Activated naive CD4-positive, alpha-beta T cell treated with anti-CD3 and anti-CD28 coated beads, Interleukin-2, amount 10 ng/mL, durations not matched to agents 7 days and 5 days (primary cell): ENCODE measurements at regions not wholly inside any gene's neighbourhood (a gene's known extent, or its start where the extent isn't known, plus 50 kb on each side); places are given as distances from the start of the nearest gene placed in this dataset.

ENCODE experiments used
- CTCF ChIA-PET: fragments of 350-600 bp; sonication (Branson Sonifier 250); formaldehyde crosslinking; loops from one replicate; lab custom pipeline; 2021; ENCODE audit warnings: antibody characterized with exemption; lab: Charles Lee
- DNase-seq: peaks from one replicate; pipeline ENCODE4 v3.0.0-alpha.2; 2020
- H3K27ac Mint-ChIP-seq: one replicate; pipeline ENCODE4 v1.8.0; 2021; ENCODE audit warnings: mild to moderate bottlenecking, moderate library complexity, mixed read lengths
- H3K27me3 Mint-ChIP-seq: one replicate; pipeline ENCODE4 v1.8.0; 2021; ENCODE audit warnings: mild to moderate bottlenecking, mixed read lengths
- H3K36me3 Mint-ChIP-seq: one replicate; pipeline ENCODE4 v1.8.0; 2021; ENCODE audit warnings: mixed read lengths
- H3K4me1 Mint-ChIP-seq: one replicate; pipeline ENCODE4 v1.8.0; 2021; ENCODE audit warnings: mixed read lengths
- H3K4me3 Mint-ChIP-seq: one replicate; pipeline ENCODE4 v1.8.0; 2021; ENCODE audit warnings: mild to moderate bottlenecking, moderate library complexity, mixed read lengths
- H3K9me3 Mint-ChIP-seq: one replicate; pipeline ENCODE4 v1.8.0; 2021; ENCODE audit warnings: mixed read lengths

DNA sequence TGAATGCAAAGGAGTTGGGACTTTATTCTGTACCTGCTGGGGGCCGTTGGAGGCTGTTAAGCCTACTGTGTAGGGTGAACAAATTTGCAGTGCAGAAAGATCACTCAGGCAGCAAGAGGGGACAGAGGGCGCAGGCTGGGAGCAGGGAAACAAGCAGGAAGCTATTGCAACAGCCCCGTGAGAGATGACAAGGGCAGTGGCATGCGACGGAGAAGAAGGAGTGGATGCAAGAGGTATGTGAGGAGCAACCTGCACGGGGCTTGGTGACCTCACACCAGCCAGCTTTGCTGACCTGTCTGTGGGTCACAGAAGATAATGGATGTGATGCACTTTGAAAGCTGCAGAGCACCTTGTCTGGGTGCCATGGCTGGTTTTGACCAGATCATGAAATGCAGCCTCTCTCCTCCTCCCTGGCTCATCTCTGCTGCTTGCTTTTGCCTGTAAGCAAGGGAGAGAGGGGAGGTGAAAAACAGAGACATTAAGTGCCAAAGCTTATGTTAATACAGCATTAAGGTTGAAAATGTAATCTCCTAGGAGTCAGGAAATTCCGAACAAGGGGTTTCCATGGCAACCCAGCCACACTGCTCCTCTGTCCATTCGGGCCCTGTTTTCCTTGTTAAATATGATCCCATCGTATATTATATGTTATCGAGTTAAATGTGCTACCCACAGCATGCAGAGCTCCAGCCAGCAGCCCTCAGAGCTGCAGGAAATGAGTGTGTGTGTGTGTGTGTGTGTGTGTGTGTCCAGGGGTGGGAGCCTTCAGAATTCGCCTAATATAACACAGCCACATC is 314.3 kb upstream of the ZMIZ1 start:
- Mint-ChIP-seq H3K27ac (no peak overlapping the region), H3K4me1 (no peaks in the 10 kb centered on the region), H3K36me3 (no peaks in the 10 kb centered on the region), H3K9me3 (no peaks in the 10 kb centered on the region), H3K4me3 (no peak overlapping the region), H3K27me3 (peaks cover 57% of the 10 kb centered on the region)
- CTCF ChIA-PET, result interaction anchor here (0.9 to 1.8 kb wide), 2 partner anchors 442 to 707 kb away, joined by 3 to 4 read pairs; no protein-coding TSS in a partner anchor
- DNase-seq, result no peak

DNA sequence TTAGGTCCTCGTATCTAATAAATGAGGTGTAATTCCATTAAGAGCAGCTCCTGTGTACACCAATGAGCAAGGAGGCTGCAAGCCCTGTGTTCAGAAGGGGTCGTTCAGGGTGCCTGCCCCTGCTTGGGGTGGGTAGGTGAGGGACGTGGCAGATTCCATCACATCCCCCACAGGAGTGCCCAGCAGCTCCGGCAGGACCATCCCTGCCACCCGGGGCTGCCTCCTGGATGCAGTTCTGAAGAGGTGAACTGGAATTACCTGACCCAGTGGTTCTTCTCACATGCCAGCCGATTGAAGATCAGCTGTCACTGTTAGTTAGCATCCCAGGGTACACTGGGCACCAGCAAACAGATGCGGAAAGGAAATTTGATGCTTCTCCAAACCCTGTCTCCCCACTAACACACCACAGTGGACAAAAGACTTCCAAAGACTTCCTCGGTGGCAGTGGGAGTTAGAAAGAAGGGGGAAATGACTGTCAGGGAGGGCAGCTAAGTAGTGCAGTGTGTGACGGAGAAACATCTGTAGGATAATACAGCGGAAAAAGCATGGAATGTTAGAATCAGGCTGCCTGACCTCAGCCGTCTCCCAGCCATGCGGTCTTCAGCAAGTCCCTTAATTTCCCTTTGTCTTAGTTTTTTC is 313.6 kb upstream of the ZMIZ1 start:
- H3K27me3 Mint-ChIP-seq, result peaks cover 57% of the 10 kb centered on the region
- no peak for DNase-seq
- H3K9me3 Mint-ChIP-seq, result no peaks in the 10 kb centered on the region
- no peaks in the 10 kb centered on the region for H3K4me1 Mint-ChIP-seq
- H3K4me3 Mint-ChIP-seq, result no peak overlapping the region
- no peak overlapping the region for H3K27ac Mint-ChIP-seq
- CTCF ChIA-PET, result interaction anchor here (0.9 to 1.8 kb wide), 2 partner anchors 441 to 708 kb away, joined by 3 to 4 read pairs; no protein-coding TSS in a partner anchor
- no peaks in the 10 kb centered on the region for H3K36me3 Mint-ChIP-seq

DNA sequence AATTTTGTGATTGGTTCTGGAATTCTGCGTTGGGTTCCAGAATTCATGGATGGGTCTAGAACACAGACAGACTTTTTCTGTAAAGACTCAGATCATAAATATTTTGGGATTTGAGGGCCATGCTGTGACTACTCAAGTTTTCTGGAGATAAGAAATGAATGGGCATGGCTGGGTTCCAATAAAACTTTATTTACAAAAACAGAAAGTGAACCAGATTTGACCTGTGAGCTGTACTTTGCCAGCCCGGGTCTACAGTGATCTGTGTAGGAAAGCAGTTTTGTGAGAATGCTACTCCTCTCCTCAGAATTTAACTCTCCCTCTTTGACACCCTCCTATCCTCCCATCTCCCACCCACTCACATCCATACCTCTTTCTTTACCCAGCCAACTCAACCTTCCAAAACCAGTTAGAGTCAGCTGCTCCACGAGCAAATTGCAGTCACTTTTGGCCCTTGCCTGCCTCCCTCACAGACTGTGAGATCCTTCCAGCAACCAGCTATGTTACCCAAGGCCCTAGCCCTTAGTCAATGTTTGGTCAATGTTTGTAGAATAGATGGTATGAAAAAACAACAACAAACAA is 312.8 kb upstream of the ZMIZ1 start:
- H3K4me1 Mint-ChIP-seq, result no peaks in the 10 kb centered on the region
- no peaks in the 10 kb centered on the region for H3K36me3 Mint-ChIP-seq
- H3K27ac Mint-ChIP-seq, result no peak overlapping the region
- CTCF ChIA-PET, result no interaction called here
- H3K9me3 Mint-ChIP-seq, result no peaks in the 10 kb centered on the region
- no peak overlapping the region for H3K4me3 Mint-ChIP-seq
- peaks cover 56% of the 10 kb centered on the region for H3K27me3 Mint-ChIP-seq
- no peak for DNase-seq

- Mint-ChIP-seq H3K36me3 (no peaks in the 10 kb centered on the region), H3K27me3 (peaks cover 49% of the 10 kb centered on the region), H3K9me3 (no peaks in the 10 kb centered on the region), H3K4me3 (no peak overlapping the region), H3K4me1 (no peaks in the 10 kb centered on the region), H3K27ac (no peak overlapping the region)
- DNase-seq, result no peak
- CTCF ChIA-PET, result no interaction called here
Measured at GRCh38 chr10:78756604-78757343, 312.0 kb upstream of the ZMIZ1 start.

GRCh38 chr10:78757344-78757925 is 311.3 kb upstream of the ZMIZ1 start:
- no peak overlapping the region for H3K4me3 Mint-ChIP-seq
- no peak overlapping the region for H3K27ac Mint-ChIP-seq
- H3K9me3 Mint-ChIP-seq, result no peaks in the 10 kb centered on the region
- no peak for DNase-seq
- H3K4me1 Mint-ChIP-seq, result no peaks in the 10 kb centered on the region
- peaks cover 43% of the 10 kb centered on the region for H3K27me3 Mint-ChIP-seq
- CTCF ChIA-PET, result no interaction called here
- H3K36me3 Mint-ChIP-seq, result no peaks in the 10 kb centered on the region

- Mint-ChIP-seq H3K36me3 (no peaks in the 10 kb centered on the region), H3K27me3 (peaks cover 42% of the 10 kb centered on the region), H3K27ac (no peak overlapping the region), H3K4me3 (no peak overlapping the region), H3K9me3 (no peaks in the 10 kb centered on the region), H3K4me1 (no peaks in the 10 kb centered on the region)
- CTCF ChIA-PET, result no interaction called here
- DNase-seq, result no peak
Measured at GRCh38 chr10:78758176-78758575, 310.6 kb upstream of the ZMIZ1 start.

- H3K36me3 Mint-ChIP-seq, result no peaks in the 10 kb centered on the region
- peaks cover 31% of the 10 kb centered on the region for H3K27me3 Mint-ChIP-seq
- H3K4me3 Mint-ChIP-seq, result no peak overlapping the region
- no peak overlapping the region for H3K27ac Mint-ChIP-seq
- DNase-seq, result no peak
- CTCF ChIA-PET, result no interaction called here
- H3K9me3 Mint-ChIP-seq, result no peaks in the 10 kb centered on the region
- H3K4me1 Mint-ChIP-seq, result no peaks in the 10 kb centered on the region
Measured at GRCh38 chr10:78759456-78760120, 309.2 kb upstream of the ZMIZ1 start.

DNA sequence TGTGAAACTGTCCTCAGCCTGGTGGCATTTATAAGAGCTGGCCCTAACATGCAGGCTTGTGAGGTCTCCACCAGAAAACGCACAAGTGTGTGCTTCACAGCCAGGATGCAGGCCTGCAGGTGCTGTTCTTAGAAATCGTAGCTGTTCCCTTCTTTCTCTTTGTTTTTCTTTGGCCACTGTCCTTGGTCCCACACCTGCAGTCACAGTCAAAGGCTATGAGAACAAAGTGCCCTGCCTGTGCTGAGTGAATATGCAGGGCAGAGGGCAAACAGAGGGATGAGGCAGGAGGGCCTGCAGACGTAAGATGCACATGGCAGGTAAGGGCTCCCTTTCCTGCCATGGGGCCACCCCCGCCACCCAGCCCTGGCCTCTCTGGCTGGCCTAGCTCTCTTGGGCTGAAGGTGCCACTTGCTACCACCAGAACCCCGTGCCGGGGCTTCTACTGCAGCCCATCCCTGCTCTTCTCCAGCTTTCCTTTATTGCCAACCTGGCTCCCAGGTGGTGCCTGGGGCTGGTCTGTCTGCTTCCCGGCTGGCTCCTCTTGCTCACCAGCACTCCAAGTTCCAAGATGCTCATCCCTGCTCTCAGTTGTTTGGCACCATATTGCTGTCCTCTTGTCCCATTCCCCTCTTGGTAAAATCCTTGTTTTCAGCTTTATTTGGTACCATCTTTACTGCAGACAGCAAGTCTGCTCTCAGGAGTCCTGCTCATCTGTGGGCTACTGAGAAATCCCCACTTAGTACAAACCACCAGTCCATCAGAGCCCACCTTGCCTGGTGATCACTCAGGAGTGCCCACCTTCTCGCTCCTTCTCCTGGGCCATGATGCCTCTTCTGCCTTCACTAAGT is 308.1 kb upstream of the ZMIZ1 start:
- Mint-ChIP-seq H3K36me3 (no peaks in the 10 kb centered on the region), H3K27ac (no peak overlapping the region), H3K4me3 (no peak overlapping the region), H3K27me3 (peaks cover 26% of the 10 kb centered on the region), H3K4me1 (no peaks in the 10 kb centered on the region), H3K9me3 (no peaks in the 10 kb centered on the region)
- CTCF ChIA-PET, result no interaction called here
- no peak for DNase-seq

- H3K4me1 Mint-ChIP-seq, result no peaks in the 10 kb centered on the region
- CTCF ChIA-PET, result interaction anchor here (0.6 kb wide), 1 partner anchor 587 kb away, joined by 3 read pairs; no protein-coding TSS in a partner anchor
- H3K9me3 Mint-ChIP-seq, result no peaks in the 10 kb centered on the region
- no peak overlapping the region for H3K4me3 Mint-ChIP-seq
- peaks cover 22% of the 10 kb centered on the region for H3K27me3 Mint-ChIP-seq
- DNase-seq, result no peak
- H3K27ac Mint-ChIP-seq, result no peak overlapping the region
- H3K36me3 Mint-ChIP-seq, result no peaks in the 10 kb centered on the region
Measured at GRCh38 chr10:78761311-78761781, 307.4 kb upstream of the ZMIZ1 start.

DNA sequence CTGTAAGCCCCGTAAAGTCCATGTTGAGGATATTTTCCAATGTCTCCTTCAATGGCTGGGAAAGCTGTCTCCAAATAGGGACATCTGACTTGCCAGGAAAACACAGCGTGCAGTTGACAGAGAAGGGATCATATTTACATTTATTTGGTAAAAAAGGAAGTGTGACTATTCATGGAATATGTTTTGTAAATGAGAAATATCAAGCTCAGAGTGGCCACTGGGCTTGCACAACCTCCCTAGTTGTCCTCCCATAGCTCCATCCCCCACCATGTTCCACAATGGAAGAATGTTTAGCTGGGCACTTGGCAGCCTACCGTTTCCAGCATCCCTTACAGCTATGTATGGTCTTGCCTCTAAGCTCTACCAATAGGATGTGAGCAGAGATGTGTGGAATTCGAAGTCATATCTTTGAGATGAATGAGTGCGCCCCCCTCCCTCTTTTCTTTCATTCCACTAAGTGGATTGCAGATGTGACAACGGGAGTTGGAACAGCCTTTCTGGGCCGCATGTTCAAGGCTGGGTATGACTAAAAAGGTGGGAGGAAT is 306.6 kb upstream of the ZMIZ1 start:
- CTCF ChIA-PET, result interaction anchor here (0.8 to 1.1 kb wide), 2 partner anchors 10 to 103 kb away, joined by 3 to 4 read pairs; no protein-coding TSS in a partner anchor
- Mint-ChIP-seq H3K27ac (no peak overlapping the region), H3K9me3 (no peaks in the 10 kb centered on the region), H3K4me1 (no peaks in the 10 kb centered on the region), H3K27me3 (peaks cover 17% of the 10 kb centered on the region), H3K4me3 (no peak overlapping the region), H3K36me3 (no peaks in the 10 kb centered on the region)
- no peak for DNase-seq

GRCh38 chr10:78763234-78763633 is 305.5 kb upstream of the ZMIZ1 start:
- Mint-ChIP-seq H3K27me3 (peaks cover 16% of the 10 kb centered on the region), H3K9me3 (no peaks in the 10 kb centered on the region), H3K4me1 (no peaks in the 10 kb centered on the region), H3K4me3 (no peak overlapping the region), H3K27ac (no peak overlapping the region), H3K36me3 (no peaks in the 10 kb centered on the region)
- CTCF ChIA-PET, result interaction anchor here (1.1 kb wide), 1 partner anchor 104 kb away, joined by 4 read pairs; no protein-coding TSS in a partner anchor
- no peak for DNase-seq

- H3K4me3 Mint-ChIP-seq, result no peak overlapping the region
- CTCF ChIA-PET, result interaction anchor here (1.1 kb wide), 1 partner anchor 105 kb away, joined by 4 read pairs; no protein-coding TSS in a partner anchor
- H3K4me1 Mint-ChIP-seq, result no peaks in the 10 kb centered on the region
- H3K27me3 Mint-ChIP-seq, result peaks cover 13% of the 10 kb centered on the region
- no peak for DNase-seq
- H3K27ac Mint-ChIP-seq, result peak overlapping the region; percentile 22
- H3K36me3 Mint-ChIP-seq, result no peaks in the 10 kb centered on the region
- H3K9me3 Mint-ChIP-seq, result no peaks in the 10 kb centered on the region
Measured at GRCh38 chr10:78763651-78764395, 304.9 kb upstream of the ZMIZ1 start.
